BJ (cell line): ENCODE measurements at regions not wholly inside any gene's neighbourhood (a gene's known extent, or its start where the extent isn't known, plus 50 kb on each side); places are given as distances from the start of the nearest gene placed in this dataset.

Experiments
- CTCF ChIA-PET: fragments of 350-600 bp; formaldehyde crosslinking; extraction: SDS; loops from one replicate; lab custom pipeline; 2021; ENCODE audit warnings: antibody characterized with exemption, inconsistent platforms; lab: Yijun Ruan, JAX
- POLR2A ChIA-PET: fragments of 300-600 bp; sonication (Branson Sonifier 250); formaldehyde crosslinking; extraction: SDS; loops from one replicate; lab custom pipeline; 2021; ENCODE audit warnings: antibody characterized with exemption; lab: Charles Lee
- DNase-seq: peaks from one replicate; pipeline ENCODE4 v3.0.0-alpha.2; 2011; ENCODE audit warnings: low read depth
- H3K27me3 ChIP-seq: 2 replicates; pipeline ENCODE4 v1.6.0; 2011; ENCODE audit warnings: low read length; ENCODE audit not compliant: control insufficient read depth, insufficient read depth
- H3K36me3 ChIP-seq: 2 replicates; pipeline ENCODE4 v1.5.1; 2011; ENCODE audit warnings: low read length; ENCODE audit not compliant: control insufficient read depth, insufficient read depth
- H3K4me3 ChIP-seq: 2 replicates; pipeline ENCODE4 v1.5.1; 2011; ENCODE audit warnings: low read depth, mild to moderate bottlenecking, control low read depth, low read length
- TF ChIP-seq, protein P1 (sequence below): IDR thresholded peaks from 2 replicates; pipeline ENCODE4 v1.5.1; 2011; ENCODE audit warnings: low read depth, mild to moderate bottlenecking, control low read depth, inconsistent platforms, low read length, moderate library complexity; ENCODE audit not compliant: insufficient read depth

- TF ChIP-seq, protein P1, sequence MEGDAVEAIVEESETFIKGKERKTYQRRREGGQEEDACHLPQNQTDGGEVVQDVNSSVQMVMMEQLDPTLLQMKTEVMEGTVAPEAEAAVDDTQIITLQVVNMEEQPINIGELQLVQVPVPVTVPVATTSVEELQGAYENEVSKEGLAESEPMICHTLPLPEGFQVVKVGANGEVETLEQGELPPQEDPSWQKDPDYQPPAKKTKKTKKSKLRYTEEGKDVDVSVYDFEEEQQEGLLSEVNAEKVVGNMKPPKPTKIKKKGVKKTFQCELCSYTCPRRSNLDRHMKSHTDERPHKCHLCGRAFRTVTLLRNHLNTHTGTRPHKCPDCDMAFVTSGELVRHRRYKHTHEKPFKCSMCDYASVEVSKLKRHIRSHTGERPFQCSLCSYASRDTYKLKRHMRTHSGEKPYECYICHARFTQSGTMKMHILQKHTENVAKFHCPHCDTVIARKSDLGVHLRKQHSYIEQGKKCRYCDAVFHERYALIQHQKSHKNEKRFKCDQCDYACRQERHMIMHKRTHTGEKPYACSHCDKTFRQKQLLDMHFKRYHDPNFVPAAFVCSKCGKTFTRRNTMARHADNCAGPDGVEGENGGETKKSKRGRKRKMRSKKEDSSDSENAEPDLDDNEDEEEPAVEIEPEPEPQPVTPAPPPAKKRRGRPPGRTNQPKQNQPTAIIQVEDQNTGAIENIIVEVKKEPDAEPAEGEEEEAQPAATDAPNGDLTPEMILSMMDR, result no peak
- CTCF ChIA-PET, result interaction anchor here (1.3 kb wide), 1 partner anchor 12 kb away, joined by 3 read pairs; no protein-coding TSS in a partner anchor
- H3K36me3 ChIP-seq, result no peaks in the 10 kb centered on the region
- H3K4me3 ChIP-seq, result no peak overlapping the region
- no peak for DNase-seq
- POLR2A ChIA-PET, result no interaction called here
- H3K27me3 ChIP-seq, result no peaks in the 10 kb centered on the region
Measured at GRCh38 chr4:23068756-23069155, 376.0 kb downstream of the GBA3 start.

DNA sequence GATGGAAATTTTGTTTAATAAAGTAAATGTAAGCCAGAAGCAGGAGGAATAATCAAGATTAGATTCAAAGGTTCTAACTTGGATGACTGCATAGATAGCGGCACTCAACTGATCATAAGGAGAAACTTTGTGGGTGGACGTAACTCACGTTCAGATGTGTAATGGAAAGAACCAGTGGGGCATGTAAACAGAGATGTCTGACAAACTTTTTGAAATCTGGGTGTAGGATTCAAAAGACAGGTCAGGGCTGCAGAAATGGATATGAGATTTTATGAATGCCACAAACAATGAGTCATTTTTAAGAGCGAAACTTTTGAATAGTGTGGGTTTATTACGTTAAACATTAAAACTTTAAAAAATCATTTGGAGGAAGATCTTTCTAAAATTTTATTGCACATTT, 375.6 kb downstream of the GBA3 start:
- Histone ChIP-seq H3K36me3 (no peaks in the 10 kb centered on the region), H3K27me3 (no peaks in the 10 kb centered on the region), H3K4me3 (no peak overlapping the region)
- CTCF ChIA-PET, result interaction anchor here (0.7 to 1.3 kb wide), 2 partner anchors 13 to 123 kb away, joined by 3 read pairs; no protein-coding TSS in a partner anchor
- TF ChIP-seq, protein P1, result no peak
- POLR2A ChIA-PET, result no interaction called here
- DNase-seq, result no peak

DNA sequence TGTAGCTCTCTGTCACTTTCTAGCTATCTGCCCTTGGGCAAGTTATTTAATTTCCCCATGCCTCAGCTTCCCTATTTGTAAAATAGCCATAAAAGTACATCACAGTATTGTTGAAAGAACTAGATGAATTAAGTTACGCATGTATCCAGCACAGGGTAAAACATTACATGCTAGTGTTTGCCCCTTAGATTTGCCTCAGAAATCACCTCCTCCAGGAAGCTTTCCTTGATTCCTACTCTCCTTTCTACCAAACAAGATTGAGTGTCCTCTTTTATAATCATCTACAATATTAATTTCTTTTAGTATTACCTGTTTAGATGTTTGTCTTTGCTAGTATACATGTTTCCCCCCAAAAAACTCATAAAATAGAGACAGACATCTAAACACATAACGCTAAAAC, 369.5 kb downstream of the GBA3 start:
- DNase-seq, result no peak
- Histone ChIP-seq H3K4me3 (no peak overlapping the region), H3K36me3 (no peaks in the 10 kb centered on the region), H3K27me3 (no peaks in the 10 kb centered on the region)
- CTCF ChIA-PET, result no interaction called here
- POLR2A ChIA-PET, result no interaction called here
- TF ChIP-seq, protein P1, result no peak

GRCh38 chr4:23061431-23061830, 368.7 kb downstream of the GBA3 start:
- CTCF ChIA-PET, result no interaction called here

GRCh38 chr4:23060776-23061175, 368.0 kb downstream of the GBA3 start:
- DNase-seq, result no peak
- ChIA-PET POLR2A (no interaction called here), CTCF (no interaction called here)
- TF ChIP-seq, protein P1, result no peak
- H3K36me3 ChIP-seq, result no peaks in the 10 kb centered on the region
- no peaks in the 10 kb centered on the region for H3K27me3 ChIP-seq
- no peak overlapping the region for H3K4me3 ChIP-seq

More at GRCh38 chr4:23061431-23061830, 368.7 kb downstream of the GBA3 start:
- no peak for DNase-seq
- Histone ChIP-seq H3K4me3 (no peak overlapping the region), H3K36me3 (no peaks in the 10 kb centered on the region), H3K27me3 (no peaks in the 10 kb centered on the region)
- TF ChIP-seq, protein P1, result no peak
- POLR2A ChIA-PET, result no interaction called here
